ENCODE measurements at regions not wholly inside any gene's neighbourhood (a gene's known extent, or its start where the extent isn't known, plus 50 kb on each side); places are given as distances from the start of the nearest gene placed in this dataset.

DNA sequence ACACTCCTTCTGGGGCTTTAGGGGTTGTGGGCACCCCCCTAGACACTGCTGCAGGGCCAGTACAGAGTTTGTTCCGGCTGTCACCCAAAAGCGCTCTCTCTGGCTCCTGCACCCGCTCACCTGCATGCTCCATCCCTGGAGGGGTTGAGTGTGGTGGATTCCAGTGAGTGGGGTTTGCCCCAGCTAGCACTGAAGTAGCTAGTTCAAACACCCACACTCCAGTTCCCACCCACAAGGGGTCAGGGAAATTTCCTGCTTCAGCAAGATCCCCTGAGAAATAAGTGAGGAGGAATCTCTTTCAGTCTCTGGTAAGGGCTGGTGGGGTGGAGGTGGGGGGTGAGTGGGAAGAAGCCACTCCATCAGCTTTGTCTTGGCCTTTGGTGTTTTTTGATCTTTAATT, 73.6 kb downstream of the TMEM17 start:
- Histone ChIP-seq H3K4me3 (ENCODE audit: low read length in 2 of 2) (no peak overlapping the region), H3K27ac (ENCODE audit: low read depth in 1 of 2, low read length in 1 of 2) (no peak overlapping the region), H3K9me3 (ENCODE audit: control insufficient read depth in 2 of 2, insufficient read depth in 1 of 2, low read length in 1 of 2) (no peaks in the 10 kb centered on the region), H3K36me3 (ENCODE audit: control insufficient read depth in 2 of 2, insufficient read depth in 2 of 2, low read length in 1 of 2) (no peaks in the 10 kb centered on the region), H3K27me3 (ENCODE audit: control insufficient read depth in 2 of 2, insufficient read depth in 1 of 2, low read length in 1 of 2) (no peaks in the 10 kb centered on the region), H3K4me1 (ENCODE audit: control insufficient read depth in 2 of 2, insufficient read depth in 2 of 2, low read length in 2 of 2) (no peaks in the 10 kb centered on the region)
- no peak for DNase-seq (ENCODE audit: low read depth in 6 of 9, low spot score in 9 of 9)
- 97% methylated on average over 3 of the region's 3 CpGs for WGBS

DNA sequence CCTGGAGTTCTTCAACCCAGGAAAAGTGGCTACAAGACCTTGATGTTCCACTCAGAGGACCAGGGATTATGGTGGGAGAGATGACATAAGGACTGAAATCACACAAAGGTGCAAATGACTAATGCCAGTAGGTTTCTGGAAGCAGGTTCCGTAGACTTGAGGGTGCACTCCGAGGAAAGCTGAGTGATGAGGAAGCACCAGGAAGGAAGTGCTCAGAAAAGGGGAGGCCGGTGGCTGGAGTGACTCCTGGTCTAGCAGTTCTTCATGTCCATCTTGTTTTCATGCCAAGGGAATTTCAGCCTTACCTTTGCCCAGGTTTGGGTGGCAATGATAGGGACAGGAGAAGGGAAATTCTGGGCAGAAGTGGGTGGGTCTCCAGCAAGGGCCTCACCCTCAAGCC, 74.5 kb downstream of the TMEM17 start:
- no peak for DNase-seq (ENCODE audit: low read depth in 6 of 9, low spot score in 9 of 9)
- 96% methylated on average over 3 of the region's 3 CpGs for WGBS

DNA sequence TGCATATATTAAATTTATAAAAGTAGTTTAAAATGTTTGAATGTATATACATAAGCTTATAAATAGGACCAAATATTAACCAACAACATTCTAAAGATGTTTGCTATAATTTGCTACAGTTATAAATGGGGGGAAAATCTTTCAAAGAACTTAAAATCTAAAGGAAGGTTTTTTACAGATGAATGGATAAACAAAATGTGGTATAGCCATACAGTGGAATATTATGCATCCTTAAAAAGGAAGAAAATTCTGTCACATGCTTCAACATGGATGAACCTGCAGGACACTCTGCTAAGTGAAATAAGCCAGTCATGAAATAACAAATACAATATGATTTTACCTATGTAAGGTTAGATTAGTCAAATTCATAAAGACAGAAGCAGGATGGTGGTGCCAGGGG, 75.8 kb downstream of the TMEM17 start:
- no peaks in the 10 kb centered on the region for H3K9me3 ChIP-seq (ENCODE audit: control insufficient read depth in 2 of 2, insufficient read depth in 1 of 2, low read length in 1 of 2)
- no peaks in the 10 kb centered on the region for H3K36me3 ChIP-seq (ENCODE audit: control insufficient read depth in 2 of 2, insufficient read depth in 2 of 2, low read length in 1 of 2)
- no peaks in the 10 kb centered on the region for H3K4me1 ChIP-seq (ENCODE audit: control insufficient read depth in 2 of 2, insufficient read depth in 2 of 2, low read length in 2 of 2)
- no peaks in the 10 kb centered on the region for H3K27me3 ChIP-seq (ENCODE audit: control insufficient read depth in 2 of 2, insufficient read depth in 1 of 2, low read length in 1 of 2)
- DNase-seq (ENCODE audit: low read depth in 6 of 9, low spot score in 9 of 9) = no peak
- H3K27ac ChIP-seq (ENCODE audit: low read depth in 1 of 2, low read length in 1 of 2) = no peak overlapping the region
- no peak overlapping the region for H3K4me3 ChIP-seq (ENCODE audit: low read length in 2 of 2)

More for the DNA sequence above, 74.5 kb downstream of the TMEM17 start:
- no peaks in the 10 kb centered on the region for H3K36me3 ChIP-seq (ENCODE audit: control insufficient read depth in 2 of 2, insufficient read depth in 2 of 2, low read length in 1 of 2)
- H3K27ac ChIP-seq (ENCODE audit: low read depth in 1 of 2, low read length in 1 of 2) = no peak overlapping the region
- no peaks in the 10 kb centered on the region for H3K27me3 ChIP-seq (ENCODE audit: control insufficient read depth in 2 of 2, insufficient read depth in 1 of 2, low read length in 1 of 2)
- H3K4me3 ChIP-seq (ENCODE audit: low read length in 2 of 2) = no peak overlapping the region
- H3K4me1 ChIP-seq (ENCODE audit: control insufficient read depth in 2 of 2, insufficient read depth in 2 of 2, low read length in 2 of 2) = no peaks in the 10 kb centered on the region
- no peaks in the 10 kb centered on the region for H3K9me3 ChIP-seq (ENCODE audit: control insufficient read depth in 2 of 2, insufficient read depth in 1 of 2, low read length in 1 of 2)

DNA sequence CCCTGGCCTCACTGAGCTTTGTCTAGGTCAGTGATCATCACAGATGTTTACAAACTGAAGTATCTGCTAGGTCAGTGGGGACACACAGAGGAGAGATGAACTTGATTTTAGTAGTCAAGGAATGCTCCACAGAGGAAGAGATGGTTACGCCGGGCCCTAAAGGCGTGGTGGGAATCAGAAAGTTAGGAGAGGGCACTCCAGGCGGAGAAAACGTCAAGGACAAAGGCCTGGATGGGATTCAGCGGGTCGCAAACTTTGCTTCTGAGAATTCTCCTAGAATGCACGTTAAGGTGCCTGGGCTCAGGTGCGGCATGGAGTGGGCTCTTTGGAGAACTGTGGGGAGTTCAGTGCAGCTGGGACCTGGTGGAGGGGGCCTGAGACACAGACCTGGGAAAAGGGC, 78.8 kb downstream of the TMEM17 start:
- Histone ChIP-seq H3K4me3 (ENCODE audit: low read length in 2 of 2) (no peak overlapping the region), H3K27ac (ENCODE audit: low read depth in 1 of 2, low read length in 1 of 2) (no peak overlapping the region), H3K27me3 (ENCODE audit: control insufficient read depth in 2 of 2, insufficient read depth in 1 of 2, low read length in 1 of 2) (no peaks in the 10 kb centered on the region), H3K9me3 (ENCODE audit: control insufficient read depth in 2 of 2, insufficient read depth in 1 of 2, low read length in 1 of 2) (no peaks in the 10 kb centered on the region), H3K36me3 (ENCODE audit: control insufficient read depth in 2 of 2, insufficient read depth in 2 of 2, low read length in 1 of 2) (no peaks in the 10 kb centered on the region), H3K4me1 (ENCODE audit: control insufficient read depth in 2 of 2, insufficient read depth in 2 of 2, low read length in 2 of 2) (no peaks in the 10 kb centered on the region)
- DNase-seq (ENCODE audit: low read depth in 6 of 9, low spot score in 9 of 9) = no peak
- WGBS = 98% methylated on average over 9 of the region's 9 CpGs

DNA sequence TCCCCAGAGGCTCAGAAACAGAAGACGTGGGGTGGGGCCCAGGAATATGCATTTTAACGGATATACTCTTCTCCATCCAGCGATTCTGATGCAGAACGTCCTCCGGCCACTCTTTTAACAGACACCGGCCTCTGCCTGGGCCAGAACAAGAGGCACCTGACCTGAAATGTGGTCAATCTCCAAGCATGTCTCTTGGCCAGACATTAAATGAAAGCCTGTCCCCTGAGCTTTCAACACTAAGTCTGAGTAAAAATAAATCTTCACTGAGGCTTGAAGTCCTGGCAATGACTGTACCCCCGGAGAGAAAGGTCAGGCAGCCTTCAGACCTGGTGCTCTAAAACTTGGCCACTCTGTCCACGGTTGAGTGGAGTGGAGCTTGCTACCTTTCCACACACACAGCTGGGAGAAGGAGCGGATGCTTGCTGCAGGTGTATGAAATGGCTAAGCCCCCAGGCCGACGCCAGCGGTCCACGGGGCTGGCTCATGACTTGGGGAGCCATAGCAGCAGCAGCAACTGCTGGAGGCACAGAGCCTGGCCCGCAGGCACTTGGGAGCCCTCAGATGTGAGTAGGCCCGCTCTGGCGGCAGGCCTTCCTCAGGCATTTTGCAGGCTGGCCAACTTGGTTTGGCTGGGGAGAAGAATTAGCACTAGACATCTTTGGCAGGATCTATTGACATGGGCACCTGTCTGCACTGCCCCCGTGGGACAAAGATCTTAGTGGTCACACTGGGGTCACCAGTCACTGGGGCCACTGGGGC, 79.7 kb downstream of the TMEM17 start:
- H3K9me3 ChIP-seq (ENCODE audit: control insufficient read depth in 2 of 2, insufficient read depth in 1 of 2, low read length in 1 of 2) = no peaks in the 10 kb centered on the region
- H3K27ac ChIP-seq (ENCODE audit: low read depth in 1 of 2, low read length in 1 of 2) = no peak overlapping the region
- no peak for DNase-seq (ENCODE audit: low read depth in 6 of 9, low spot score in 9 of 9)
- H3K27me3 ChIP-seq (ENCODE audit: control insufficient read depth in 2 of 2, insufficient read depth in 1 of 2, low read length in 1 of 2) = no peaks in the 10 kb centered on the region
- 97% methylated on average over 17 of the region's 17 CpGs for WGBS
- H3K36me3 ChIP-seq (ENCODE audit: control insufficient read depth in 2 of 2, insufficient read depth in 2 of 2, low read length in 1 of 2) = no peaks in the 10 kb centered on the region
- H3K4me1 ChIP-seq (ENCODE audit: control insufficient read depth in 2 of 2, insufficient read depth in 2 of 2, low read length in 2 of 2) = no peaks in the 10 kb centered on the region
- H3K4me3 ChIP-seq (ENCODE audit: low read length in 2 of 2) = no peak overlapping the region

DNA sequence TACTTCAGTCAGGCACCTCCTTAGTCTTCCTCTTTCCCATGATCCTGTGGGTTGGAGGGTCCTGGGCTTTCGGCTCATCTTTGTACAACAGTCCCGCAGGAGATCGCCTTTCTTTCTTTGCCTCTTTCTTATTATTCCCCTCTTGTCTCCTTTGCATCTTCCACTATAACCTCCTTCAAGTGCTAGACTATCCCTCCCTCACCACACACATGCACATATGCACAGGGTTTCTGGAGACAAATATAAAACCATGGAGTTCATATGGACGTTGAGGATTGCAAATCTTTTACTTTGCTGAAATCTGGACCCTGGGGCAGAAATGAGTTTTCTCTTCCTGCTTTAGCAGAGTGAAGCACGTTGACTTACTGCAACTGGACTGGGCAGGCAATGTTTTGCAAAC, 80.3 kb downstream of the TMEM17 start:
- DNase-seq (ENCODE audit: low read depth in 6 of 9, low spot score in 9 of 9) = no peak
- Histone ChIP-seq H3K4me3 (ENCODE audit: low read length in 2 of 2) (no peak overlapping the region), H3K27ac (ENCODE audit: low read depth in 1 of 2, low read length in 1 of 2) (no peak overlapping the region), H3K9me3 (ENCODE audit: control insufficient read depth in 2 of 2, insufficient read depth in 1 of 2, low read length in 1 of 2) (no peaks in the 10 kb centered on the region), H3K27me3 (ENCODE audit: control insufficient read depth in 2 of 2, insufficient read depth in 1 of 2, low read length in 1 of 2) (no peaks in the 10 kb centered on the region), H3K36me3 (ENCODE audit: control insufficient read depth in 2 of 2, insufficient read depth in 2 of 2, low read length in 1 of 2) (no peaks in the 10 kb centered on the region), H3K4me1 (ENCODE audit: control insufficient read depth in 2 of 2, insufficient read depth in 2 of 2, low read length in 2 of 2) (no peaks in the 10 kb centered on the region)
- WGBS = 96% methylated on average over 5 of the region's 5 CpGs

DNA sequence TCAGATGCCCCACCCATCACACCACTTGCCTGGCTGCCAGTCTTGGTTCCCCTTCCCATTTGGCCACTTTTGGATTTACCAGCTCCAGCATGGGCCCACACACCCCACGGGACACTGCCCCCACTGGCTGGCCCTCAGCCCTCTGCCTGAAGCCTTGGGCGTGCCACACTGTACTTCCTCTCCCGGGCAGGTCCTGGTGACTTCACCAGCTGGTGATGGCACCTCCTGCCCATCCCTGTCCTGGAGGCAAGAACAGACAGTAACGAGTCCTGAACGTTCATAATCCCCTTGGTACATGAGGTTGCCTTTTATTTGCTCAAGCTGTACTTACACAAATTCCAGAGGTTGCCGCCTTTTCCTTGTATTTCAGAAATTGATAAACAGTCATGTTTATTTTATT, 81.1 kb downstream of the TMEM17 start:
- H3K4me3 ChIP-seq (ENCODE audit: low read length in 2 of 2) = no peak overlapping the region
- H3K4me1 ChIP-seq (ENCODE audit: control insufficient read depth in 2 of 2, insufficient read depth in 2 of 2, low read length in 2 of 2) = no peaks in the 10 kb centered on the region
- 93% methylated on average over 6 of the region's 6 CpGs for WGBS
- H3K9me3 ChIP-seq (ENCODE audit: control insufficient read depth in 2 of 2, insufficient read depth in 1 of 2, low read length in 1 of 2) = no peaks in the 10 kb centered on the region
- no peaks in the 10 kb centered on the region for H3K27me3 ChIP-seq (ENCODE audit: control insufficient read depth in 2 of 2, insufficient read depth in 1 of 2, low read length in 1 of 2)
- no peak overlapping the region for H3K27ac ChIP-seq (ENCODE audit: low read depth in 1 of 2, low read length in 1 of 2)
- no peak for DNase-seq (ENCODE audit: low read depth in 6 of 9, low spot score in 9 of 9)
- H3K36me3 ChIP-seq (ENCODE audit: control insufficient read depth in 2 of 2, insufficient read depth in 2 of 2, low read length in 1 of 2) = no peaks in the 10 kb centered on the region

DNA sequence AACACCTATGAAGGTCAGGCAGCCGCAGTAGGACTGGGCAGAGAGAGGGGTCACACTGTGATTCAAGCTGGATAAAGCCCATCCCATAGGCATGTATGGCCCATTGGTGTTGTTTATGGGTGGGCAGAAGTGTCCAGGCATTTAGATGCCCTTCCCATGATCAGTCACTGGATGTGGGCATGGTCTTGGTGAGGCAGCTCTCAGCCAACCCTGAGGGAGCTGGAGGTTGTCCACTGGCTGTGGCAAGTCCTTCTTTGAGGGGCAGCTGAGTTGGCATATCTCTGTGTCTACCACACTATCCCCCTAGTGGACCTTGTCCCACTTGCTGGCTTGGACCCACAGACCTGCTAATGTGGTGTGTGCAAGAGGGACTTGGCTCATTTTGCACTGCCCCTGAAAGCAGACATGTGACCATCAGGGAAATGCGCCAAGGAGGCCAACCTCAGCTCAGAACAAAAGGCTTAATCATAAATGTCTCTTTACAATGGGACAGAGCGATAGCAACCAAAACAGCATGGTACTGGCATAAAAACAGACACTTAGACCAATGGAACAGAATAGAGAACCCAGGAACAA, 82.0 kb downstream of the TMEM17 start:
- 98% methylated on average over 3 of the region's 3 CpGs for WGBS
- H3K36me3 ChIP-seq (ENCODE audit: control insufficient read depth in 2 of 2, insufficient read depth in 2 of 2, low read length in 1 of 2) = no peaks in the 10 kb centered on the region
- no peaks in the 10 kb centered on the region for H3K27me3 ChIP-seq (ENCODE audit: control insufficient read depth in 2 of 2, insufficient read depth in 1 of 2, low read length in 1 of 2)
- H3K9me3 ChIP-seq (ENCODE audit: control insufficient read depth in 2 of 2, insufficient read depth in 1 of 2, low read length in 1 of 2) = no peaks in the 10 kb centered on the region
- H3K4me1 ChIP-seq (ENCODE audit: control insufficient read depth in 2 of 2, insufficient read depth in 2 of 2, low read length in 2 of 2) = no peaks in the 10 kb centered on the region
- DNase-seq (ENCODE audit: low read depth in 6 of 9, low spot score in 9 of 9) = no peak
- H3K27ac ChIP-seq (ENCODE audit: low read depth in 1 of 2, low read length in 1 of 2) = no peak overlapping the region
- no peak overlapping the region for H3K4me3 ChIP-seq (ENCODE audit: low read length in 2 of 2)

DNA sequence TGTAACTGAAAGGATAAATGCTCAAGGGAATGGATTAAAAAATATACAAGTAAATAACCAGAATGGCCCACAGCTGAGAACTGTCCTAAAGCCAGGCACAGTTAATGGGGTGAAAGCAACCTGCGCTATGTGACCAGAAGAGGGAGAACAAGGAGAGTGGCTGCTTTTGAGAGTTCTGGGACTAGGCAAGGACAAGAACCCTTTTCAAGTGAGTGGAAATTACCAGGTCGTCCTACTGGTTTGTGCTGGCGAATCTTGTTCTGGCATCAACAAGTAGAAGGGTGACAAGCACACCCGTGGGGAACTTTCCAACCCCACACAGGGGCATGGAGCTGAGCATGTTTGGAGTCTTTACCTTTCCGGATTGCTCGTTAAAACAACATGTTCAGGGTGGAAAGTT, 82.8 kb downstream of the TMEM17 start:
- Histone ChIP-seq H3K27me3 (ENCODE audit: control insufficient read depth in 2 of 2, insufficient read depth in 1 of 2, low read length in 1 of 2) (no peaks in the 10 kb centered on the region), H3K27ac (ENCODE audit: low read depth in 1 of 2, low read length in 1 of 2) (no peak overlapping the region), H3K4me3 (ENCODE audit: low read length in 2 of 2) (no peak overlapping the region), H3K36me3 (ENCODE audit: control insufficient read depth in 2 of 2, insufficient read depth in 2 of 2, low read length in 1 of 2) (no peaks in the 10 kb centered on the region), H3K4me1 (ENCODE audit: control insufficient read depth in 2 of 2, insufficient read depth in 2 of 2, low read length in 2 of 2) (no peaks in the 10 kb centered on the region), H3K9me3 (ENCODE audit: control insufficient read depth in 2 of 2, insufficient read depth in 1 of 2, low read length in 1 of 2) (no peaks in the 10 kb centered on the region)
- DNase-seq (ENCODE audit: low read depth in 6 of 9, low spot score in 9 of 9) = no peak
- 95% methylated on average over 6 of the region's 6 CpGs for WGBS

All from thymus (tissue), 11 donors.